ENCODE measurements at regions not wholly inside any gene's neighbourhood (a gene's known extent, or its start where the extent isn't known, plus 50 kb on each side); places are given as distances from the start of the nearest gene placed in this dataset.

- TF ChIP-seq CTCF (IDR thresholded peaks at IDR 0.05) (no peak), POLR2A (IDR thresholded peaks at IDR 0.05) (no peak), EP300 (IDR thresholded peaks at IDR 0.05) (no peak)
Observed at GRCh38 chr18:38539371-38539770, 973.8 kb upstream of the CELF4 start.

Data from ovary (tissue), 3 donors.